HepG2 (cell line): ENCODE measurements at regions not wholly inside any gene's neighbourhood (a gene's known extent, or its start where the extent isn't known, plus 50 kb on each side); places are given as distances from the start of the nearest gene placed in this dataset.

Source experiments
- BRCA1 ChIP-seq: sonication (generic); formaldehyde crosslinking; IDR thresholded peaks from 2 replicates; pipeline ENCODE4 v1.4.0; 2020; ENCODE audit warnings: missing genetic modification reagents
- FOXA1 ChIP-seq, 2 experiments: fragments of 450-650 bp in 1 of 2; sonication (generic) in 1 of 2; formaldehyde crosslinking in 1 of 2; IDR thresholded peaks; 2 replicates each; pipeline versions ENCODE4 v1.4.0 to v1.6.1; 2016 to 2020; ENCODE audit warnings: missing genetic modification reagents in 1 of 2
- HMG20A ChIP-seq: IDR thresholded peaks from 2 replicates; pipeline ENCODE4 v1.6.1; 2016; ENCODE audit warnings: borderline replicate concordance
- HNRNPUL1 ChIP-seq: fragments of 200-400 bp; formaldehyde crosslinking; IDR thresholded peaks from 2 replicates; pipeline ENCODE4 v1.6.1; 2017; ENCODE audit warnings: low read depth, mild to moderate bottlenecking, low read length, moderate library complexity
- JDP2 ChIP-seq: sonication (generic); formaldehyde crosslinking; IDR thresholded peaks from 2 replicates; pipeline ENCODE4 v1.8.1; 2022; ENCODE audit warnings: missing genetic modification reagents, borderline replicate concordance
- MTA1 ChIP-seq: sonication (generic); formaldehyde crosslinking; IDR thresholded peaks from 2 replicates; pipeline ENCODE4 v1.4.0; 2020; ENCODE audit warnings: missing genetic modification reagents, mild to moderate bottlenecking, borderline replicate concordance
- NONO ChIP-seq, 2 experiments: fragments of 450-650 bp in 1 of 2; sonication (generic) in 1 of 2; formaldehyde crosslinking in 1 of 2; IDR thresholded peaks in 1 of 2; conservative IDR thresholded peaks in 1 of 2; 2 replicates each; pipeline versions ENCODE4 v1.6.1 to v1.8.0; 2017 to 2022; ENCODE audit warnings: mild to moderate bottlenecking in 1 of 2, missing genetic modification reagents in 1 of 2, moderate library complexity in 1 of 2
- SIX1 ChIP-seq: sonication (generic); formaldehyde crosslinking; IDR thresholded peaks from 2 replicates; pipeline ENCODE4 v1.4.0; 2020; ENCODE audit warnings: missing genetic modification reagents, borderline replicate concordance
- SOX5 ChIP-seq: IDR thresholded peaks from 2 replicates; pipeline ENCODE4 v1.6.1; 2016; ENCODE audit warnings: borderline replicate concordance
- SOX6 ChIP-seq, 2 experiments: fragments of 450-650 bp in 1 of 2; sonication (generic) in 1 of 2; formaldehyde crosslinking in 1 of 2; IDR thresholded peaks; 2 replicates each; pipeline versions ENCODE4 v1.4.0 to v1.6.1; 2017 to 2020; ENCODE audit warnings: antibody characterized with exemption in 1 of 2, mild to moderate bottlenecking in 1 of 2, missing genetic modification reagents in 1 of 2
- ZBTB20 ChIP-seq: sonication (generic); formaldehyde crosslinking; IDR thresholded peaks from 2 replicates; pipeline ENCODE4 v1.8.1; 2023; ENCODE audit warnings: missing genetic modification reagents, low read depth, mild to moderate bottlenecking, borderline replicate concordance
- TF ChIP-seq, protein P1 (sequence below): sonication (generic); formaldehyde crosslinking; IDR thresholded peaks from 2 replicates; pipeline ENCODE4 v1.4.0; 2020; ENCODE audit warnings: missing genetic modification reagents
- TF ChIP-seq, protein P2 (sequence below): sonication (generic); formaldehyde crosslinking; IDR thresholded peaks from 2 replicates; pipeline ENCODE4 v1.5.1; 2020; ENCODE audit warnings: mild to moderate bottlenecking, missing genetic modification reagents
- TF ChIP-seq, protein P3 (sequence below): sonication (generic); formaldehyde crosslinking; IDR thresholded peaks from 2 replicates; pipeline ENCODE4 v1.5.0; 2020; ENCODE audit warnings: missing genetic modification reagents
- TF ChIP-seq, protein P4 (sequence below): sonication (generic); formaldehyde crosslinking; IDR thresholded peaks from 2 replicates; pipeline ENCODE4 v1.4.0; 2020; ENCODE audit warnings: missing genetic modification reagents

DNA sequence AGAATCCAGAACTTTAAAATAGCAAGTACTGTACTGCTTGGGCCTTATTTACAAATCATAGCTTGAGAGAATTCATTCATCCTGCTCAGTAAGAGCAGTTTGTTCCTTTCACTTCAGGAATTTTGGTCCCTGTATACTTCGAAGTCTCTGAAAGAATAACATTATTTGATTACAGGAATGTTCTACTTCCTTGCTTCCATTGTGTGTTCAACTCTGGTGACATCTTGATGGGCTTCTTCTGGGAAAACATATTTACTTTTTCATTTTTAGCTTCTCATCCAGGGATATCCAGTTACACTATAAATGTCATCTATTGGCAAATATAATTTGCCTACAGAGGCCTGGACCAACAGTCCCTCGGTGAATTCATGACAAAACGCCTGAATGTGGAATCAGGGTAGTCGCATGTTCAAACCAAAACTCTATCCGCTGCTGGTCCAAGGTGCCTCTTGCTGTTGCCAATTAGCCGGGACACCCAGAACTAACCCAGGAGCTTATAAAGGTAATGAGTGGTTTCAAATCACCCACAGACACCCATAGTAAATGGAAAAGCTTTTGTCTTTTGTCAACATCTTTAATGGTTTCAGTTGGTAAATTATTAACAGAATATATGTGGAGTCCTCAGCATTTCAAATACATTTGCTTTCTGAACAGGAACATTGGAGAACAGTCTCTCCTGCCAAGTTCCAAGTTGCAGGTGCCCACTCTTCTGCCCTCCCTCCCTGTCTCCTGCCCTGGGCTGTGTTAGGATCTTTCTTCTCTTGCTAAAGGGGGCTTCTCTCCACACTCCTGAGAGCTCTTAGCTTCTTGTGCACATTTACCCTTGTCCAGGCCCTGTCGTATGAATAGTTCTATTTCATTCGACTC lies 162.5 kb upstream of the CITED2 start (continued):
- TF ChIP-seq, protein P1, sequence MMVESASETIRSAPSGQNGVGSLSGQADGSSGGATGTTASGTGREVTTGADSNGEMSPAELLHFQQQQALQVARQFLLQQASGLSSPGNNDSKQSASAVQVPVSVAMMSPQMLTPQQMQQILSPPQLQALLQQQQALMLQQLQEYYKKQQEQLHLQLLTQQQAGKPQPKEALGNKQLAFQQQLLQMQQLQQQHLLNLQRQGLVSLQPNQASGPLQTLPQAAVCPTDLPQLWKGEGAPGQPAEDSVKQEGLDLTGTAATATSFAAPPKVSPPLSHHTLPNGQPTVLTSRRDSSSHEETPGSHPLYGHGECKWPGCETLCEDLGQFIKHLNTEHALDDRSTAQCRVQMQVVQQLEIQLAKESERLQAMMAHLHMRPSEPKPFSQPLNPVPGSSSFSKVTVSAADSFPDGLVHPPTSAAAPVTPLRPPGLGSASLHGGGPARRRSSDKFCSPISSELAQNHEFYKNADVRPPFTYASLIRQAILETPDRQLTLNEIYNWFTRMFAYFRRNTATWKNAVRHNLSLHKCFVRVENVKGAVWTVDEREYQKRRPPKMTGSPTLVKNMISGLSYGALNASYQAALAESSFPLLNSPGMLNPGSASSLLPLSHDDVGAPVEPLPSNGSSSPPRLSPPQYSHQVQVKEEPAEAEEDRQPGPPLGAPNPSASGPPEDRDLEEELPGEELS: 0 out of 2 replicates have a peak, but pooled peaks have one; percentile 15
- TF ChIP-seq BRCA1 (no peak), ZBTB20 (CRISPR knock-in tag) (0 out of 2 replicates have a peak, but pooled peaks have one; percentile 23), SOX5 (CRISPR knock-in tag) (peak; percentile 3; the same call in 1 of the 2 replicates), FOXA1 (IDR thresholded peaks at IDR 0.05) (no peak), FOXA1 (CRISPR knock-in tag; IDR thresholded peaks at IDR 0.05) (no peak), MTA1 (no peak), SOX6 (IDR thresholded peaks at IDR 0.05) (no peak), SOX6 (CRISPR knock-in tag; IDR thresholded peaks at IDR 0.05) (peak; percentile 60), HMG20A (CRISPR knock-in tag) (0 out of 2 replicates have a peak, but pooled peaks have one; percentile 1), SIX1 (CRISPR knock-in tag) (peak; percentile 14; the same call in 1 of the 2 replicates), HNRNPUL1 (0 out of 2 replicates have a peak, but pooled peaks have one; percentile 36), NONO (IDR thresholded peaks at IDR 0.05) (no peak), NONO (CRISPR knock-in tag; conservative IDR thresholded peaks at IDR 0.05) (no peak), JDP2 (CRISPR knock-in tag) (no peak)
- TF ChIP-seq, protein P2, sequence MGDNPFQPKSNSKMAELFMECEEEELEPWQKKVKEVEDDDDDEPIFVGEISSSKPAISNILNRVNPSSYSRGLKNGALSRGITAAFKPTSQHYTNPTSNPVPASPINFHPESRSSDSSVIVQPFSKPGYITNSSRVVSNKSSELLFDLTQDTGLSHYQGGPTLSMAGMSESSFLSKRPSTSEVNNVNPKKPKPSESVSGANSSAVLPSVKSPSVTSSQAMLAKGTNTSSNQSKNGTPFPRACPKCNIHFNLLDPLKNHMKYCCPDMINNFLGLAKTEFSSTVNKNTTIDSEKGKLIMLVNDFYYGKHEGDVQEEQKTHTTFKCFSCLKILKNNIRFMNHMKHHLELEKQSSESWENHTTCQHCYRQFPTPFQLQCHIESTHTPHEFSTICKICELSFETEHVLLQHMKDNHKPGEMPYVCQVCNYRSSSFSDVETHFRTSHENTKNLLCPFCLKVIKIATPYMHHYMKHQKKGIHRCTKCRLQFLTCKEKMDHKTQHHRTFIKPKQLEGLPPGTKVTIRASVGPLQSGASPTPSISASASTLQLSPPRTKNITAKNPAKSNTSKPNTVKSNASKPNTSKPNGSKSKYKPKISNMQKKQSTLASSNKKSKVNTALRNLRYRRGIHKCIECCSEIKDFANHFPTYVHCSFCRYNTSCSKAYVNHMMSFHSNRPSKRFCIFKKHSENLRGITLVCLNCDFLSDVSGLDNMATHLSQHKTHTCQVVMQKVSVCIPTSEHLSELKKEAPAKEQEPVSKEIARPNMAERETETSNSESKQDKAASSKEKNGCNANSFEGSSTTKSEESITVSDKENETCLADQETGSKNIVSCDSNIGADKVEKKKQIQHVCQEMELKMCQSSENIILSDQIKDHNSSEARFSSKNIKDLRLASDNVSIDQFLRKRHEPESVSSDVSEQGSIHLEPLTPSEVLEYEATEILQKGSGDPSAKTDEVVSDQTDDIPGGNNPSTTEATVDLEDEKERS: 0 out of 2 replicates have a peak, but pooled peaks have one; percentile 27
- TF ChIP-seq, protein P3, sequence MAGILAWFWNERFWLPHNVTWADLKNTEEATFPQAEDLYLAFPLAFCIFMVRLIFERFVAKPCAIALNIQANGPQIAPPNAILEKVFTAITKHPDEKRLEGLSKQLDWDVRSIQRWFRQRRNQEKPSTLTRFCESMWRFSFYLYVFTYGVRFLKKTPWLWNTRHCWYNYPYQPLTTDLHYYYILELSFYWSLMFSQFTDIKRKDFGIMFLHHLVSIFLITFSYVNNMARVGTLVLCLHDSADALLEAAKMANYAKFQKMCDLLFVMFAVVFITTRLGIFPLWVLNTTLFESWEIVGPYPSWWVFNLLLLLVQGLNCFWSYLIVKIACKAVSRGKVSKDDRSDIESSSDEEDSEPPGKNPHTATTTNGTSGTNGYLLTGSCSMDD (CRISPR knock-in tag): no peak
- TF ChIP-seq, protein P4, sequence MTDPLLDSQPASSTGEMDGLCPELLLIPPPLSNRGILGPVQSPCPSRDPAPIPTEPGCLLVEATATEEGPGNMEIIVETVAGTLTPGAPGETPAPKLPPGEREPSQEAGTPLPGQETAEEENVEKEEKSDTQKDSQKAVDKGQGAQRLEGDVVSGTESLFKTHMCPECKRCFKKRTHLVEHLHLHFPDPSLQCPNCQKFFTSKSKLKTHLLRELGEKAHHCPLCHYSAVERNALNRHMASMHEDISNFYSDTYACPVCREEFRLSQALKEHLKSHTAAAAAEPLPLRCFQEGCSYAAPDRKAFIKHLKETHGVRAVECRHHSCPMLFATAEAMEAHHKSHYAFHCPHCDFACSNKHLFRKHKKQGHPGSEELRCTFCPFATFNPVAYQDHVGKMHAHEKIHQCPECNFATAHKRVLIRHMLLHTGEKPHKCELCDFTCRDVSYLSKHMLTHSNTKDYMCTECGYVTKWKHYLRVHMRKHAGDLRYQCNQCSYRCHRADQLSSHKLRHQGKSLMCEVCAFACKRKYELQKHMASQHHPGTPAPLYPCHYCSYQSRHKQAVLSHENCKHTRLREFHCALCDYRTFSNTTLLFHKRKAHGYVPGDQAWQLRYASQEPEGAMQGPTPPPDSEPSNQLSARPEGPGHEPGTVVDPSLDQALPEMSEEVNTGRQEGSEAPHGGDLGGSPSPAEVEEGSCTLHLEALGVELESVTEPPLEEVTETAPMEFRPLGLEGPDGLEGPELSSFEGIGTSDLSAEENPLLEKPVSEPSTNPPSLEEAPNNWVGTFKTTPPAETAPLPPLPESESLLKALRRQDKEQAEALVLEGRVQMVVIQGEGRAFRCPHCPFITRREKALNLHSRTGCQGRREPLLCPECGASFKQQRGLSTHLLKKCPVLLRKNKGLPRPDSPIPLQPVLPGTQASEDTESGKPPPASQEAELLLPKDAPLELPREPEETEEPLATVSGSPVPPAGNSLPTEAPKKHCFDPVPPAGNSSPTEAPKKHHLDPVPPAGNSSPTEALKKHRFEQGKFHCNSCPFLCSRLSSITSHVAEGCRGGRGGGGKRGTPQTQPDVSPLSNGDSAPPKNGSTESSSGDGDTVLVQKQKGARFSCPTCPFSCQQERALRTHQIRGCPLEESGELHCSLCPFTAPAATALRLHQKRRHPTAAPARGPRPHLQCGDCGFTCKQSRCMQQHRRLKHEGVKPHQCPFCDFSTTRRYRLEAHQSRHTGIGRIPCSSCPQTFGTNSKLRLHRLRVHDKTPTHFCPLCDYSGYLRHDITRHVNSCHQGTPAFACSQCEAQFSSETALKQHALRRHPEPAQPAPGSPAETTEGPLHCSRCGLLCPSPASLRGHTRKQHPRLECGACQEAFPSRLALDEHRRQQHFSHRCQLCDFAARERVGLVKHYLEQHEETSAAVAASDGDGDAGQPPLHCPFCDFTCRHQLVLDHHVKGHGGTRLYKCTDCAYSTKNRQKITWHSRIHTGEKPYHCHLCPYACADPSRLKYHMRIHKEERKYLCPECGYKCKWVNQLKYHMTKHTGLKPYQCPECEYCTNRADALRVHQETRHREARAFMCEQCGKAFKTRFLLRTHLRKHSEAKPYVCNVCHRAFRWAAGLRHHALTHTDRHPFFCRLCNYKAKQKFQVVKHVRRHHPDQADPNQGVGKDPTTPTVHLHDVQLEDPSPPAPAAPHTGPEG (CRISPR knock-in tag): 0 out of 2 replicates have a peak, but pooled peaks have one; percentile 24
